B cell (primary cell): ENCODE measurements at regions not wholly inside any gene's neighbourhood (a gene's known extent, or its start where the extent isn't known, plus 50 kb on each side); places are given as distances from the start of the nearest gene placed in this dataset.

Experiments used
- ATAC-seq: fragments of 200-7000 bp; cut with Tn5 transposase; one replicate; pipeline ENCODE4 v1.10.0; 2021; ENCODE audit warnings: low read depth, mild to moderate bottlenecking, moderate number of reproducible peaks, moderate library complexity
- CTCF ChIA-PET: fragments of 350-600 bp; sonication (Branson Sonifier 250); formaldehyde crosslinking; loops from one replicate; lab custom pipeline; 2021; ENCODE audit warnings: antibody characterized with exemption, inconsistent platforms; lab: Charles Lee
- POLR2A ChIA-PET: fragments of 350-600 bp; sonication (Branson Sonifier 250); formaldehyde crosslinking; loops from one replicate; lab custom pipeline; 2021; ENCODE audit warnings: antibody characterized with exemption; lab: Charles Lee
- DNase-seq: peaks from one replicate; pipeline ENCODE4 v3.0.0; 2013
- H2AFZ ChIP-seq: 2 replicates; pipeline ENCODE4 v1.6.1; 2012; ENCODE audit warnings: mild to moderate bottlenecking, low read depth, low read length; ENCODE audit not compliant: insufficient read depth, poor library complexity, severe bottlenecking
- H3K27ac ChIP-seq, 2 donors: 1 replicate in 1 of 2; 2 replicates in 1 of 2; pipeline ENCODE4 v1.5.1; 2012 to 2013; ENCODE audit warnings: low read length in 2 of 2, mild to moderate bottlenecking in 2 of 2, moderate library complexity in 1 of 2
- H3K27me3 ChIP-seq, 4 experiments: fragments of 200-600 bp in 1 of 4; sonication (generic) in 1 of 4; replicated peaks in 1 of 4; 1 replicate in 2 of 4; 2 replicates in 2 of 4; pipeline versions ENCODE4 v1.6.1 to v1.7.0; 2013 to 2016; ENCODE audit warnings: low read length in 3 of 4, mild to moderate bottlenecking in 2 of 4, mixed read lengths in 1 of 4, moderate library complexity in 1 of 4; ENCODE audit not compliant: insufficient read depth in 4 of 4, control insufficient read depth in 3 of 4; ENCODE audit errors: control extremely low read depth in 1 of 4
- H3K36me3 ChIP-seq, 2 experiments: replicated peaks in 1 of 2; 1 replicate in 1 of 2; 2 replicates in 1 of 2; pipeline versions ENCODE4 v1.6.1 to v1.7.1; 2013; ENCODE audit warnings: low read length in 1 of 2; ENCODE audit not compliant: insufficient read depth in 2 of 2, control insufficient read depth in 1 of 2; ENCODE audit errors: control extremely low read depth in 1 of 2, extremely low read depth in 1 of 2
- H3K4me1 ChIP-seq, 2 donors: fragments of 200-600 bp in 1 of 2; sonication (generic) in 1 of 2; 1 replicate in 1 of 2; 2 replicates in 1 of 2; pipeline versions ENCODE4 v1.5.1 to v1.6.1; 2013 to 2017; ENCODE audit warnings: low read length in 2 of 2; ENCODE audit not compliant: control insufficient read depth in 2 of 2, insufficient read depth in 2 of 2
- H3K4me2 ChIP-seq: replicated peaks from 2 replicates; pipeline ENCODE3; 2012; ENCODE audit warnings: mild to moderate bottlenecking, low read depth, low read length; ENCODE audit not compliant: poor library complexity, severe bottlenecking
- H3K4me3 ChIP-seq, 5 experiments: fragments of 200-600 bp in 1 of 5; sonication (generic) in 1 of 5; 1 replicate in 3 of 5; 2 replicates in 2 of 5; pipeline versions ENCODE4 v1.5.1 to v1.7.0; 2011 to 2016; ENCODE audit warnings: low read length in 4 of 5, mild to moderate bottlenecking in 4 of 5, low read depth in 2 of 5, control low read depth in 1 of 5, moderate library complexity in 1 of 5; ENCODE audit not compliant: insufficient read depth in 1 of 5; ENCODE audit errors: control extremely low read depth in 1 of 5, extremely low read depth in 1 of 5
- H3K79me2 ChIP-seq: fragments of 200-600 bp; sonication (generic); one replicate; pipeline ENCODE4 v1.6.0; 2016; ENCODE audit warnings: low read length; ENCODE audit not compliant: control insufficient read depth, insufficient read depth
- H3K9ac ChIP-seq: fragments of 200-600 bp; sonication (generic); 2 replicates; pipeline ENCODE4 v1.6.1; 2017; ENCODE audit warnings: mild to moderate bottlenecking, low read length, moderate library complexity
- H3K9me3 ChIP-seq, 3 donors: one replicate each; pipeline versions ENCODE4 v1.6.1 to v1.7.1; 2013; ENCODE audit warnings: low read length in 2 of 3; ENCODE audit not compliant: control insufficient read depth in 2 of 3, insufficient read depth in 1 of 3; ENCODE audit errors: control extremely low read depth in 1 of 3
- H4K20me1 ChIP-seq: 2 replicates; pipeline ENCODE4 v1.6.0; 2012; ENCODE audit warnings: mild to moderate bottlenecking, low read length; ENCODE audit not compliant: insufficient read depth, control insufficient read depth, poor library complexity, severe bottlenecking
- H3K27ac Mint-ChIP-seq: one replicate; pipeline ENCODE4 v1.8.0; 2021; ENCODE audit warnings: mixed read lengths
- H3K27me3 Mint-ChIP-seq: one replicate; pipeline ENCODE4 v1.8.0; 2021; ENCODE audit warnings: mixed read lengths
- H3K4me1 Mint-ChIP-seq: one replicate; pipeline ENCODE4 v1.8.0; 2021; ENCODE audit warnings: mixed read lengths
- H3K4me3 Mint-ChIP-seq: one replicate; pipeline ENCODE4 v1.8.0; 2021; ENCODE audit warnings: mixed read lengths
- H3K9me3 Mint-ChIP-seq: one replicate; pipeline ENCODE4 v1.8.0; 2022; ENCODE audit warnings: mixed read lengths; ENCODE audit not compliant: insufficient read depth
- CTCF ChIP-seq: fragments of 200-600 bp; IDR thresholded peaks from one replicate; pipeline ENCODE4 v1.8.0; 2022; ENCODE audit warnings: antibody characterized with exemption, mild to moderate bottlenecking
- EZH2 ChIP-seq: IDR thresholded peaks from 2 replicates; pipeline ENCODE4 v1.6.1; 2012; ENCODE audit warnings: borderline replicate concordance, low read depth, mild to moderate bottlenecking, moderate library complexity, low read length; ENCODE audit not compliant: insufficient read depth, poor library complexity, severe bottlenecking
- WGBS: methylation state at CpG from one replicate; pipeline ENCODE4 v1.1.5; 2013; ENCODE audit warnings: missing lambda C conversion rate; ENCODE audit not compliant: insufficient coverage; 5-methylcytosine and 5-hydroxymethylcytosine counted together
- intact Hi-C: fragments of 100-400 bp; cut with micrococcal nuclease; formaldehyde crosslinking; loops from one replicate; pipeline ENCODE4 v1.10.0; 2022

DNA sequence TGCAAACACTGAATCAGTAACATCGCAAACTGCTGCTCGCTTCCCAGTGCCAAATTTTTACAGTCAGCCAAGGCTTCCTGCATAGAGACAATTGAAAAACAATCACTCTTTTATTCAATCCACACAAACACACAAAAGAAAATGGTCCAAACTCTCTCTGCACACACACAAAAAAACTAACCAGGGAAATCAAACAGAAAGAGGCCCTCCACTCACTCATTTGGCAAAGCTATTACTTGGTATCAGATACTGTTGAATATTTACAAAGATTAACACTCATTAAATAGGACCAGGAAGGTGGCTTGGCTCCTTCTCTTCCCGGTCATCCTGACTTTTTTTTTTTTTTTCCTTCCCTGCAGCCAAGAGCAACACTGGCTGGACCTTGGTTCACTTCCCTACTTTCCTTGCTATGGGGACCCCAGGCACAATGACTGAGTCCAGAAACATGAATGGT lies 62.4 kb upstream of the SPATA12 start:
- no peak overlapping the region for H3K9ac ChIP-seq
- H3K27me3 Mint-ChIP-seq: peaks cover 7% of the 10 kb centered on the region
- H3K4me3 Mint-ChIP-seq: no peak overlapping the region
- H4K20me1 ChIP-seq: no peaks in the 10 kb centered on the region
- H3K9me3 ChIP-seq: no peaks in the 10 kb centered on the region
- CTCF ChIA-PET: interaction anchor here (1.0 to 4.2 kb wide), 6 partner anchors 10 to 296 kb away, joined by 3 to 24 read pairs (median 6); no protein-coding TSS in a partner anchor
- peaks cover 0 to 5% (median 0%) of the 10 kb centered on the region in 4 experiments for H3K27me3 ChIP-seq
- H3K4me3 ChIP-seq: no peak overlapping the region
- no peaks in the 10 kb centered on the region for H3K9me3 Mint-ChIP-seq
- no peak overlapping the region for H2AFZ ChIP-seq
- no peaks in the 10 kb centered on the region for H3K36me3 ChIP-seq
- intact Hi-C loops: no loop called here
- H3K27ac ChIP-seq: no peak overlapping the region
- H3K4me2 ChIP-seq: no peak overlapping the region
- WGBS: 100% methylated on average over 2 of the region's 3 CpGs
- DNase-seq: no peak
- peak overlapping the region; percentile 8 for H3K27ac Mint-ChIP-seq
- ATAC-seq: no peak
- H3K79me2 ChIP-seq: no peaks in the 10 kb centered on the region
- no peaks in the 10 kb centered on the region for H3K4me1 ChIP-seq
- no peak for TF ChIP-seq CTCF
- TF ChIP-seq EZH2: no peak
- peaks cover 3% of the 10 kb centered on the region for H3K4me1 Mint-ChIP-seq
- POLR2A ChIA-PET: interaction anchor here (0.7 kb wide), 1 partner anchor 220 kb away, joined by 5 read pairs; no protein-coding TSS in a partner anchor

DNA sequence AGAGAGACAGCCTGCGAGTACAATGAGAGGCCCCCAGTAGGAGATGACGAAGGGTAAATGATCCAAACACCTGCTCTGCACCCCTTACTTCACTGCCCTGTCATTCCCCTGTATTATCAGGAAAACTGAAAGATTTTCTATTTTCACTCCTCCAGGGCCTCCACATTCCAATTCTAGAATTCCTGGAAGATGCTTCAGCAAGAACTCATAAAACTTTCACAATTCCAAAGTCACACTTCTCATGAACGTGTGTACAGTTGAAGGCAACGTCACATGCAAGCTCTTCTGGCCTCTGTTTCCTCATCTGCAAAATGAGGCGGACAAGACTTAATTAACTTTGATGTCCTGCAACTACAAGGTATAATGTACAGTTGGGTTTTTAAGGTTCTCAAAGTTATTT lies 62.8 kb upstream of the SPATA12 start:
- Mint-ChIP-seq H3K4me3 (no peak overlapping the region), H3K27me3 (peaks cover 7% of the 10 kb centered on the region), H3K27ac (no peak overlapping the region), H3K9me3 (no peaks in the 10 kb centered on the region), H3K4me1 (peaks cover 3% of the 10 kb centered on the region)
- CTCF ChIA-PET: interaction anchor here (1.0 to 4.2 kb wide), 6 partner anchors 9 to 296 kb away, joined by 3 to 24 read pairs (median 5); no protein-coding TSS in a partner anchor
- Histone ChIP-seq H3K36me3 (no peaks in the 10 kb centered on the region), H4K20me1 (no peaks in the 10 kb centered on the region), H3K27me3 (peaks cover 0 to 5% (median 0%) of the 10 kb centered on the region in 4 experiments), H3K4me2 (no peak overlapping the region), H3K4me1 (no peaks in the 10 kb centered on the region), H3K4me3 (no peak overlapping the region), H3K9ac (no peak overlapping the region), H3K9me3 (no peaks in the 10 kb centered on the region), H3K79me2 (no peaks in the 10 kb centered on the region), H3K27ac (no peak overlapping the region), H2AFZ (no peak overlapping the region)
- ATAC-seq (no peak), DNase-seq (no peak)
- TF ChIP-seq EZH2 (no peak), CTCF (no peak)
- intact Hi-C loops: no loop called here
- POLR2A ChIA-PET: no interaction called here
- 100% methylated on average over 2 of the region's 5 CpGs for WGBS
